Immature natural killer cell (primary cell): ENCODE measurements at regions not wholly inside any gene's neighbourhood (a gene's known extent, or its start where the extent isn't known, plus 50 kb on each side); places are given as distances from the start of the nearest gene placed in this dataset.

ENCODE experiments used
- DNase-seq, 3 donors: peaks; one replicate each; pipeline ENCODE4 v3.0.0; 2022; ENCODE audit warnings: mixed read lengths in 1 of 3
- H3K27ac Mint-ChIP-seq, 6 donors: one replicate each; pipeline ENCODE4 v1.8.0; 2020; ENCODE audit warnings: mixed read lengths in 6 of 6, mild to moderate bottlenecking in 5 of 6, inconsistent platforms in 4 of 6, moderate library complexity in 3 of 6
- H3K27me3 Mint-ChIP-seq, 3 donors: one replicate each; pipeline ENCODE4 v1.8.0; 2020 to 2021; ENCODE audit warnings: low read depth in 3 of 3, mild to moderate bottlenecking in 3 of 3, mixed read lengths in 3 of 3, moderate library complexity in 3 of 3, inconsistent platforms in 1 of 3
- H3K36me3 Mint-ChIP-seq, 3 donors: one replicate each; pipeline ENCODE4 v1.8.0; 2020; ENCODE audit warnings: mixed read lengths in 3 of 3, inconsistent platforms in 2 of 3, mild to moderate bottlenecking in 2 of 3
- H3K4me1 Mint-ChIP-seq, 2 donors: one replicate each; pipeline ENCODE4 v1.8.0; 2020; ENCODE audit warnings: inconsistent platforms in 2 of 2, mild to moderate bottlenecking in 2 of 2, mixed read lengths in 2 of 2, moderate library complexity in 1 of 2
- H3K4me3 Mint-ChIP-seq, 5 donors: one replicate each; pipeline ENCODE4 v1.8.0; 2020; ENCODE audit warnings: mild to moderate bottlenecking in 5 of 5, mixed read lengths in 5 of 5, inconsistent platforms in 3 of 5, moderate library complexity in 3 of 5
- H3K9me3 Mint-ChIP-seq, 6 donors: one replicate each; pipeline ENCODE4 v1.8.0; 2020; ENCODE audit warnings: mild to moderate bottlenecking in 6 of 6, mixed read lengths in 6 of 6, inconsistent platforms in 4 of 6, moderate library complexity in 3 of 6

DNA sequence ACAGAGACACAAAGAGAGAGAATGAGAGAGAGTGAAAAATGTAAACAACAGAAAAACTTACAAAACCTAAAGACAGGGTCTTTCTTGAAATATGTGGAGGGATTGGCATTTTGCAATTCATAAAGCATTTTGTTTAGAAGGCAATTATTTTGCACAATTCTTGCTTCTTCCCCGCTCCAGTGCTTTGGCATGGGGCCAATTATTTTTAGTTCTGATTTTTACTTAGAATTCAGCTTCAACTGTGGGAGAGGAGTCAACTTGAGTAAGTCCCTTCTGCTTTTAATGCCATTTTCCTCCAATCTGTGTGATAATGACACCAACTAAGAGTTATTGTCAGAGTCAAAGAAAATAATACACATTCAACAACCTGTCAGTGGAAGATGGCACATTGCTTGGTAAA is 1051.9 kb downstream of the NLGN4X start:
- no peaks in the 10 kb centered on the region for H3K27me3 Mint-ChIP-seq
- no peak for DNase-seq
- H3K9me3 Mint-ChIP-seq, result peaks cover 0 to 25% (median 7%) of the 10 kb centered on the region in 6 donors
- no peak overlapping the region for H3K27ac Mint-ChIP-seq
- H3K4me1 Mint-ChIP-seq, result no peaks in the 10 kb centered on the region
- no peaks in the 10 kb centered on the region for H3K36me3 Mint-ChIP-seq
- H3K4me3 Mint-ChIP-seq, result no peak overlapping the region

- H3K4me3 Mint-ChIP-seq, result no peak overlapping the region
- H3K36me3 Mint-ChIP-seq, result no peaks in the 10 kb centered on the region
- H3K27me3 Mint-ChIP-seq, result no peaks in the 10 kb centered on the region
Observed at GRCh38 chrX:5163663-5164062, 1065.0 kb downstream of the NLGN4X start.

DNA sequence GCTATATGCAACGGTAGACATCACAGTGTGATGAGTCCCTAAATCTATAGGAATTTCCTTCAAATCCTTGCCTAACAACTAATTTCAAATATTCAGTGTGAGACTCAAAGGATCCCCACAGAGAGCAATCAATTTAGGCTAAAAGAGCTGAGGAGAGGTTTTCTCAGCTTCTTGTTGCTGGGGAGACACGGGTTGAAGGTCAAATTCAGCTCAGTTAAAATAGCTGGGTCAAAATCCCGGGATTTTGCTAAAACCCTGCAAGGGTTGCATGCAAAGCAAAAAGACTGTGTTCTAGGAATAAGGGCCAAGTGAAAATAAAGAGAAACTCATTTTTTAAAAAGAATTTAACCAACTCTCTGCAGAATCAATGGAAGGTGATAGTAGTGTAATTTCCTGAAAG is 1073.4 kb downstream of the NLGN4X start:
- Mint-ChIP-seq H3K4me3 (no peak overlapping the region), H3K4me1 (no peaks in the 10 kb centered on the region), H3K36me3 (no peaks in the 10 kb centered on the region), H3K27ac (no peak overlapping the region), H3K27me3 (no peaks in the 10 kb centered on the region), H3K9me3 (peaks cover 2 to 30% (median 9%) of the 10 kb centered on the region in 6 donors)
- DNase-seq, result no peak

More at GRCh38 chrX:5163663-5164062, 1065.0 kb downstream of the NLGN4X start:
- Mint-ChIP-seq H3K27ac (no peak overlapping the region), H3K9me3 (peaks cover 0 to 29% (median 4%) of the 10 kb centered on the region in 6 donors), H3K4me1 (no peaks in the 10 kb centered on the region)
- no peak for DNase-seq

- peaks cover 0 to 3% (median 0%) of the 10 kb centered on the region in 3 donors for H3K27me3 Mint-ChIP-seq
- peaks cover 3 to 28% (median 5%) of the 10 kb centered on the region in 6 donors for H3K9me3 Mint-ChIP-seq
- H3K36me3 Mint-ChIP-seq, result no peaks in the 10 kb centered on the region
- DNase-seq, result no peak
- no peak overlapping the region for H3K27ac Mint-ChIP-seq
- H3K4me3 Mint-ChIP-seq, result no peak overlapping the region
- no peaks in the 10 kb centered on the region for H3K4me1 Mint-ChIP-seq
Observed at GRCh38 chrX:5145957-5146356, 1082.7 kb downstream of the NLGN4X start.

DNA sequence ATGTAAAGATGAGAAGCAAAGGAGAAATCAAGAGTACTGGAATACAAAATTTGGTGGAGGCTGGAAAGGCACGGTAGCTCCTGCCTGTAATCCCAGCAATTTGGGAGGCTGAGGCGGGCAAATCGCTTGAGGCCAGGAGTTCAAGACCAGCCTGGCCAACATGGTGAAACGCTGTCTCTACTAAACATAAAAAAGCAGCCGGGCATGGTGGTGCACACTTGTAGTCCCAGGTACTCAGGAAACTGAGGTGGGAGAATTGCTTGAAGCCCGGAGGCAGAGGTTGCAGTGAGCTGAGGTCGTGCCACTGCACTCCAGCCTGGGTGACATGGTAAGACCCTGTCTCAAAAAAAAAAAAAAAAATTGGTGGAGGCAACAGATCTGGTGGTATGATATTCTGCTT is 1086.0 kb downstream of the NLGN4X start:
- Mint-ChIP-seq H3K27me3 (peaks cover 0 to 3% (median 0%) of the 10 kb centered on the region in 3 donors), H3K4me3 (no peak overlapping the region), H3K4me1 (no peaks in the 10 kb centered on the region), H3K9me3 (peaks cover 0 to 26% (median 6%) of the 10 kb centered on the region in 6 donors), H3K36me3 (no peaks in the 10 kb centered on the region), H3K27ac (no peak overlapping the region)
- DNase-seq, result no peak

GRCh38 chrX:5122181-5122678 is 1106.4 kb downstream of the NLGN4X start:
- H3K36me3 Mint-ChIP-seq, result no peaks in the 10 kb centered on the region
- no peaks in the 10 kb centered on the region for H3K4me1 Mint-ChIP-seq
- H3K27me3 Mint-ChIP-seq, result no peaks in the 10 kb centered on the region
- H3K27ac Mint-ChIP-seq, result no peak overlapping the region
- H3K4me3 Mint-ChIP-seq, result no peak overlapping the region
- peaks cover 0 to 22% (median 2%) of the 10 kb centered on the region in 6 donors for H3K9me3 Mint-ChIP-seq
- DNase-seq, result no peak

- Mint-ChIP-seq H3K27ac (no peak overlapping the region), H3K4me3 (no peak overlapping the region), H3K4me1 (no peaks in the 10 kb centered on the region), H3K9me3 (peaks cover 4 to 18% (median 6%) of the 10 kb centered on the region in 6 donors), H3K27me3 (peaks cover 0 to 2% (median 0%) of the 10 kb centered on the region in 3 donors), H3K36me3 (no peaks in the 10 kb centered on the region)
- no peak for DNase-seq
Observed at GRCh38 chrX:5117816-5118215, 1110.9 kb downstream of the NLGN4X start.

GRCh38 chrX:5113128-5113527 is 1115.5 kb downstream of the NLGN4X start:
- Mint-ChIP-seq H3K27me3 (peaks cover 0 to 2% (median 0%) of the 10 kb centered on the region in 3 donors), H3K36me3 (no peaks in the 10 kb centered on the region), H3K9me3 (peaks cover 5 to 18% (median 8%) of the 10 kb centered on the region in 6 donors), H3K27ac (no peak overlapping the region), H3K4me3 (no peak overlapping the region), H3K4me1 (no peaks in the 10 kb centered on the region)
- no peak for DNase-seq

GRCh38 chrX:5100004-5100403 is 1128.7 kb downstream of the NLGN4X start:
- H3K27me3 Mint-ChIP-seq, result peaks cover 0 to 2% (median 0%) of the 10 kb centered on the region in 3 donors
- H3K4me3 Mint-ChIP-seq, result no peak overlapping the region
- H3K4me1 Mint-ChIP-seq, result no peaks in the 10 kb centered on the region
- DNase-seq, result no peak
- H3K27ac Mint-ChIP-seq, result no peak overlapping the region
- no peaks in the 10 kb centered on the region for H3K36me3 Mint-ChIP-seq
- H3K9me3 Mint-ChIP-seq, result peaks cover 0 to 7% (median 0%) of the 10 kb centered on the region in 6 donors

DNA sequence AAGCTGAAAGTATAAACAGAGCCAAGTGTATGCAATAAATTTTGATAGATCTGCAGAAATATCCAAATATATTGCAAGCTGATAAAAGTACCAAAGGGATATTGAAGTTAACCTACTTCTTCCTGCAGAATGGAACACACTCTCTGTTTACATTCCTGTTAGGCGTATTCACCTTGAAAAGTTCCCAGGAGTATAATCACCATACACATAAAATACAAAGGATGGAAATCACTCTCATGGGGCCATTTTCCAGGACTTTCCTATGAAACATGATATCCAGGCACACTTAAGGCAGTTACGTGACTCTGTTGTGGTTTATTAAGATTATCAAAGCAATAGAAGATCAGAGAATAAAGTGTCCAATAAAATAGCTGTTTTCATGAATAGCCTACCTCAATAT is 1142.3 kb downstream of the NLGN4X start:
- Mint-ChIP-seq H3K9me3 (peaks cover 0 to 15% (median 2%) of the 10 kb centered on the region in 6 donors), H3K4me3 (no peak overlapping the region), H3K36me3 (no peaks in the 10 kb centered on the region), H3K4me1 (no peaks in the 10 kb centered on the region), H3K27me3 (peaks cover 0 to 2% (median 2%) of the 10 kb centered on the region in 3 donors), H3K27ac (no peak overlapping the region)
- no peak for DNase-seq

- Mint-ChIP-seq H3K4me3 (no peak overlapping the region), H3K27me3 (peaks cover 0 to 2% (median 2%) of the 10 kb centered on the region in 3 donors), H3K36me3 (no peaks in the 10 kb centered on the region), H3K9me3 (peaks cover 0 to 18% (median 3%) of the 10 kb centered on the region in 6 donors), H3K4me1 (no peaks in the 10 kb centered on the region), H3K27ac (no peak overlapping the region)
- DNase-seq, result no peak
Observed at GRCh38 chrX:5084279-5084678, 1144.4 kb downstream of the NLGN4X start.

GRCh38 chrX:5082705-5083104 is 1146.0 kb downstream of the NLGN4X start:
- Mint-ChIP-seq H3K4me1 (no peaks in the 10 kb centered on the region), H3K27me3 (peaks cover 0 to 2% (median 2%) of the 10 kb centered on the region in 3 donors), H3K36me3 (no peaks in the 10 kb centered on the region), H3K27ac (no peak overlapping the region), H3K4me3 (no peak overlapping the region), H3K9me3 (peaks cover 0 to 20% (median 3%) of the 10 kb centered on the region in 6 donors)
- no peak for DNase-seq

- H3K4me1 Mint-ChIP-seq, result no peaks in the 10 kb centered on the region
- no peak for DNase-seq
- no peak overlapping the region for H3K4me3 Mint-ChIP-seq
- H3K36me3 Mint-ChIP-seq, result no peaks in the 10 kb centered on the region
- H3K9me3 Mint-ChIP-seq, result peaks cover 0 to 38% (median 10%) of the 10 kb centered on the region in 6 donors
- peaks cover 0 to 2% (median 2%) of the 10 kb centered on the region in 3 donors for H3K27me3 Mint-ChIP-seq
- H3K27ac Mint-ChIP-seq, result no peak overlapping the region
Observed at GRCh38 chrX:5080791-5081190, 1147.9 kb downstream of the NLGN4X start.

DNA sequence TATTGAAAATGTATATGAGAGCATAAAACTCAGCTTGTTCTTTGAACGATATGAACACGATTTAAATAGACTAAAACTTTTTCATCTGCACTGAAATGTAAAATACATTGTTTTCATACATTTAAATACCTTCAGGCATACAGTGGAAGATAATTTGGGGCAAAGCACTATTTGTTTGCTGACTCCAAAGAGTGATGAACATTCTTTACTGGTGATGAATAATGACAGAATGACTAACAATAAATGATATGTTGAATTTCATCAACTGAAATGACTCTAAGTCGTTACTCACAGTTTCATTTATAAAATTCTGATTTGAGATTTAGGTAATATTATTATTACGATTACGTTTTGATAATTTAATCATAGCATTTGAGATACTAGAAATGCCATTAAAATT is 1160.1 kb downstream of the NLGN4X start:
- Mint-ChIP-seq H3K4me3 (no peak overlapping the region), H3K9me3 (peaks cover 0 to 17% (median 8%) of the 10 kb centered on the region in 6 donors), H3K4me1 (no peaks in the 10 kb centered on the region), H3K27ac (no peak overlapping the region), H3K27me3 (peaks cover 0 to 9% (median 0%) of the 10 kb centered on the region in 3 donors), H3K36me3 (no peaks in the 10 kb centered on the region)
- DNase-seq, result no peak

- H3K27ac Mint-ChIP-seq, result no peak overlapping the region
- H3K4me3 Mint-ChIP-seq, result no peak overlapping the region
- peaks cover 0 to 2% (median 0%) of the 10 kb centered on the region in 3 donors for H3K36me3 Mint-ChIP-seq
- DNase-seq, result no peak
- H3K4me1 Mint-ChIP-seq, result no peaks in the 10 kb centered on the region
- no peaks in the 10 kb centered on the region for H3K27me3 Mint-ChIP-seq
- peaks cover 2 to 29% (median 12%) of the 10 kb centered on the region in 6 donors for H3K9me3 Mint-ChIP-seq
Observed at GRCh38 chrX:5057786-5058185, 1170.9 kb downstream of the NLGN4X start.
